ACC112 (cell line): ENCODE measurements at regions not wholly inside any gene's neighbourhood (a gene's known extent, or its start where the extent isn't known, plus 50 kb on each side); places are given as distances from the start of the nearest gene placed in this dataset.

Source experiments
- H2AFZ ChIP-seq: fragments of 200-600 bp; sonication (generic); one replicate; pipeline ENCODE4 v1.6.0; 2017; ENCODE audit warnings: antibody characterized with exemption, low read length; ENCODE audit not compliant: unreplicated experiment
- H3K27ac ChIP-seq: fragments of 200-600 bp; sonication (generic); 2 replicates; pipeline ENCODE4 v1.5.1; 2014; ENCODE audit warnings: low read depth, mild to moderate bottlenecking, antibody characterized with exemption, low read length, moderate library complexity
- H3K27me3 ChIP-seq: fragments of 200-600 bp; sonication (generic); 2 replicates; pipeline ENCODE4 v1.6.1; 2014; ENCODE audit warnings: mild to moderate bottlenecking, antibody characterized with exemption, low read length, moderate library complexity, mixed read lengths; ENCODE audit not compliant: insufficient read depth
- H3K36me3 ChIP-seq: fragments of 200-600 bp; sonication (generic); 2 replicates; pipeline ENCODE4 v1.6.1; 2016; ENCODE audit warnings: mild to moderate bottlenecking, antibody characterized with exemption, low read length, moderate library complexity, mixed read lengths; ENCODE audit not compliant: insufficient read depth
- H3K4me1 ChIP-seq: fragments of 200-600 bp; sonication (generic); one replicate; pipeline ENCODE4 v1.6.1; 2016; ENCODE audit warnings: low read length, mixed read lengths; ENCODE audit not compliant: insufficient read depth, unreplicated experiment, control insufficient read depth
- H3K4me3 ChIP-seq: fragments of 200-600 bp; sonication (generic); 2 replicates; pipeline ENCODE4 v1.5.1; 2014; ENCODE audit warnings: mild to moderate bottlenecking, low read depth, low read length
- H3K79me2 ChIP-seq: fragments of 200-600 bp; sonication (generic); one replicate; pipeline ENCODE4 v1.6.0; 2016; ENCODE audit warnings: low read length; ENCODE audit not compliant: control insufficient read depth, unreplicated experiment, insufficient read depth

- H3K4me1 ChIP-seq = no peaks in the 10 kb centered on the region
- no peak overlapping the region for H3K27ac ChIP-seq
- no peak overlapping the region for H2AFZ ChIP-seq
- H3K27me3 ChIP-seq = no peaks in the 10 kb centered on the region
- no peak overlapping the region for H3K4me3 ChIP-seq
- no peaks in the 10 kb centered on the region for H3K79me2 ChIP-seq
- no peaks in the 10 kb centered on the region for H3K36me3 ChIP-seq
Observed at GRCh38 chr9:111195766-111196165, 134.3 kb downstream of the OR2K2 start.

- H3K27ac ChIP-seq = no peak overlapping the region
- H3K79me2 ChIP-seq = no peaks in the 10 kb centered on the region
- H3K4me1 ChIP-seq = no peaks in the 10 kb centered on the region
- no peaks in the 10 kb centered on the region for H3K36me3 ChIP-seq
- no peaks in the 10 kb centered on the region for H3K27me3 ChIP-seq
- no peak overlapping the region for H2AFZ ChIP-seq
- H3K4me3 ChIP-seq = no peak overlapping the region
Observed at GRCh38 chr9:111193095-111193494, 136.9 kb downstream of the OR2K2 start.

GRCh38 chr9:111192650-111193049 lies 137.4 kb downstream of the OR2K2 start:
- Histone ChIP-seq H3K79me2 (no peaks in the 10 kb centered on the region), H2AFZ (no peak overlapping the region), H3K27ac (no peak overlapping the region), H3K4me3 (no peak overlapping the region), H3K4me1 (no peaks in the 10 kb centered on the region), H3K27me3 (no peaks in the 10 kb centered on the region), H3K36me3 (no peaks in the 10 kb centered on the region)

GRCh38 chr9:111190347-111190746 lies 139.7 kb downstream of the OR2K2 start:
- Histone ChIP-seq H3K27ac (no peak overlapping the region), H3K27me3 (no peaks in the 10 kb centered on the region), H3K4me1 (no peaks in the 10 kb centered on the region), H3K4me3 (no peak overlapping the region), H3K79me2 (no peaks in the 10 kb centered on the region), H2AFZ (no peak overlapping the region), H3K36me3 (no peaks in the 10 kb centered on the region)

- Histone ChIP-seq H2AFZ (no peak overlapping the region), H3K79me2 (no peaks in the 10 kb centered on the region), H3K4me1 (no peaks in the 10 kb centered on the region), H3K4me3 (no peak overlapping the region), H3K27ac (no peak overlapping the region), H3K27me3 (no peaks in the 10 kb centered on the region), H3K36me3 (no peaks in the 10 kb centered on the region)
Observed at GRCh38 chr9:111187376-111187775, 142.6 kb downstream of the OR2K2 start.

GRCh38 chr9:111186021-111186530 lies 143.9 kb downstream of the OR2K2 start:
- H3K4me3 ChIP-seq = no peak overlapping the region
- H3K36me3 ChIP-seq = no peaks in the 10 kb centered on the region
- H3K79me2 ChIP-seq = no peaks in the 10 kb centered on the region
- H3K4me1 ChIP-seq = no peaks in the 10 kb centered on the region
- H3K27ac ChIP-seq = no peak overlapping the region
- H2AFZ ChIP-seq = no peak overlapping the region
- H3K27me3 ChIP-seq = no peaks in the 10 kb centered on the region

- no peak overlapping the region for H2AFZ ChIP-seq
- H3K4me1 ChIP-seq = peaks cover 4% of the 10 kb centered on the region
- no peaks in the 10 kb centered on the region for H3K27me3 ChIP-seq
- no peaks in the 10 kb centered on the region for H3K79me2 ChIP-seq
- no peaks in the 10 kb centered on the region for H3K36me3 ChIP-seq
- H3K4me3 ChIP-seq = no peak overlapping the region
- H3K27ac ChIP-seq = no peak overlapping the region
Observed at GRCh38 chr9:111180811-111181210, 142.5 kb upstream of the LPAR1 start.

GRCh38 chr9:111179577-111179976 lies 141.3 kb upstream of the LPAR1 start:
- no peak overlapping the region for H2AFZ ChIP-seq
- H3K27ac ChIP-seq = no peak overlapping the region
- peaks cover 4% of the 10 kb centered on the region for H3K4me1 ChIP-seq
- H3K27me3 ChIP-seq = no peaks in the 10 kb centered on the region
- no peak overlapping the region for H3K4me3 ChIP-seq
- H3K36me3 ChIP-seq = no peaks in the 10 kb centered on the region
- no peaks in the 10 kb centered on the region for H3K79me2 ChIP-seq

GRCh38 chr9:111178331-111179055 lies 140.2 kb upstream of the LPAR1 start:
- H3K27ac ChIP-seq = no peak overlapping the region
- peaks cover 4% of the 10 kb centered on the region for H3K4me1 ChIP-seq
- H3K27me3 ChIP-seq = no peaks in the 10 kb centered on the region
- H3K4me3 ChIP-seq = 0 out of 2 replicates have a peak overlapping the region, but pooled peaks have one; percentile 1
- no peaks in the 10 kb centered on the region for H3K79me2 ChIP-seq
- no peaks in the 10 kb centered on the region for H3K36me3 ChIP-seq
- H2AFZ ChIP-seq = peak overlapping the region; percentile 91

GRCh38 chr9:111176511-111176910 lies 138.2 kb upstream of the LPAR1 start:
- Histone ChIP-seq H2AFZ (no peak overlapping the region), H3K36me3 (no peaks in the 10 kb centered on the region), H3K27ac (no peak overlapping the region)

GRCh38 chr9:111175350-111175749 lies 137.1 kb upstream of the LPAR1 start:
- no peaks in the 10 kb centered on the region for H3K27me3 ChIP-seq
- no peak overlapping the region for H2AFZ ChIP-seq
- H3K27ac ChIP-seq = no peak overlapping the region
- no peak overlapping the region for H3K4me3 ChIP-seq
- no peaks in the 10 kb centered on the region for H3K79me2 ChIP-seq
- peaks cover 4% of the 10 kb centered on the region for H3K4me1 ChIP-seq
- no peaks in the 10 kb centered on the region for H3K36me3 ChIP-seq

More at GRCh38 chr9:111176511-111176910, 138.2 kb upstream of the LPAR1 start:
- Histone ChIP-seq H3K79me2 (no peaks in the 10 kb centered on the region), H3K27me3 (no peaks in the 10 kb centered on the region), H3K4me3 (no peak overlapping the region), H3K4me1 (peaks cover 4% of the 10 kb centered on the region)
